B cell (primary cell): ENCODE measurements at regions not wholly inside any gene's neighbourhood (a gene's known extent, or its start where the extent isn't known, plus 50 kb on each side); places are given as distances from the start of the nearest gene placed in this dataset.
"Not testable (repeated sequence)": the region's sequence is repeated elsewhere in the genome, so short reads cannot be mapped to it uniquely, and the experiment has no call there.

Experiments used
- ATAC-seq: fragments of 200-7000 bp; cut with Tn5 transposase; one replicate; pipeline ENCODE4 v1.10.0; 2021; ENCODE audit warnings: low read depth, mild to moderate bottlenecking, moderate number of reproducible peaks, moderate library complexity
- CTCF ChIA-PET: fragments of 350-600 bp; sonication (Branson Sonifier 250); formaldehyde crosslinking; loops from one replicate; lab custom pipeline; 2021; ENCODE audit warnings: antibody characterized with exemption, inconsistent platforms; lab: Charles Lee
- POLR2A ChIA-PET: fragments of 350-600 bp; sonication (Branson Sonifier 250); formaldehyde crosslinking; loops from one replicate; lab custom pipeline; 2021; ENCODE audit warnings: antibody characterized with exemption; lab: Charles Lee
- DNase-seq: peaks from one replicate; pipeline ENCODE4 v3.0.0; 2013
- H2AFZ ChIP-seq: 2 replicates; pipeline ENCODE4 v1.6.1; 2012; ENCODE audit warnings: mild to moderate bottlenecking, low read depth, low read length; ENCODE audit not compliant: insufficient read depth, poor library complexity, severe bottlenecking
- H3K27ac ChIP-seq, 2 donors: 1 replicate in 1 of 2; 2 replicates in 1 of 2; pipeline ENCODE4 v1.5.1; 2012 to 2013; ENCODE audit warnings: low read length in 2 of 2, mild to moderate bottlenecking in 2 of 2, moderate library complexity in 1 of 2
- H3K27me3 ChIP-seq, 4 experiments: fragments of 200-600 bp in 1 of 4; sonication (generic) in 1 of 4; replicated peaks in 1 of 4; 1 replicate in 2 of 4; 2 replicates in 2 of 4; pipeline versions ENCODE4 v1.6.1 to v1.7.0; 2013 to 2016; ENCODE audit warnings: low read length in 3 of 4, mild to moderate bottlenecking in 2 of 4, mixed read lengths in 1 of 4, moderate library complexity in 1 of 4; ENCODE audit not compliant: insufficient read depth in 4 of 4, control insufficient read depth in 3 of 4; ENCODE audit errors: control extremely low read depth in 1 of 4
- H3K36me3 ChIP-seq, 2 experiments: replicated peaks in 1 of 2; 1 replicate in 1 of 2; 2 replicates in 1 of 2; pipeline versions ENCODE4 v1.6.1 to v1.7.1; 2013; ENCODE audit warnings: low read length in 1 of 2; ENCODE audit not compliant: insufficient read depth in 2 of 2, control insufficient read depth in 1 of 2; ENCODE audit errors: control extremely low read depth in 1 of 2, extremely low read depth in 1 of 2
- H3K4me1 ChIP-seq, 2 donors: fragments of 200-600 bp in 1 of 2; sonication (generic) in 1 of 2; 1 replicate in 1 of 2; 2 replicates in 1 of 2; pipeline versions ENCODE4 v1.5.1 to v1.6.1; 2013 to 2017; ENCODE audit warnings: low read length in 2 of 2; ENCODE audit not compliant: control insufficient read depth in 2 of 2, insufficient read depth in 2 of 2
- H3K4me2 ChIP-seq: replicated peaks from 2 replicates; pipeline ENCODE3; 2012; ENCODE audit warnings: mild to moderate bottlenecking, low read depth, low read length; ENCODE audit not compliant: poor library complexity, severe bottlenecking
- H3K4me3 ChIP-seq, 5 experiments: fragments of 200-600 bp in 1 of 5; sonication (generic) in 1 of 5; 1 replicate in 3 of 5; 2 replicates in 2 of 5; pipeline versions ENCODE4 v1.5.1 to v1.7.0; 2011 to 2016; ENCODE audit warnings: low read length in 4 of 5, mild to moderate bottlenecking in 4 of 5, low read depth in 2 of 5, control low read depth in 1 of 5, moderate library complexity in 1 of 5; ENCODE audit not compliant: insufficient read depth in 1 of 5; ENCODE audit errors: control extremely low read depth in 1 of 5, extremely low read depth in 1 of 5
- H3K79me2 ChIP-seq: fragments of 200-600 bp; sonication (generic); one replicate; pipeline ENCODE4 v1.6.0; 2016; ENCODE audit warnings: low read length; ENCODE audit not compliant: control insufficient read depth, insufficient read depth
- H3K9ac ChIP-seq: fragments of 200-600 bp; sonication (generic); 2 replicates; pipeline ENCODE4 v1.6.1; 2017; ENCODE audit warnings: mild to moderate bottlenecking, low read length, moderate library complexity
- H3K9me3 ChIP-seq, 3 donors: one replicate each; pipeline versions ENCODE4 v1.6.1 to v1.7.1; 2013; ENCODE audit warnings: low read length in 2 of 3; ENCODE audit not compliant: control insufficient read depth in 2 of 3, insufficient read depth in 1 of 3; ENCODE audit errors: control extremely low read depth in 1 of 3
- H4K20me1 ChIP-seq: 2 replicates; pipeline ENCODE4 v1.6.0; 2012; ENCODE audit warnings: mild to moderate bottlenecking, low read length; ENCODE audit not compliant: insufficient read depth, control insufficient read depth, poor library complexity, severe bottlenecking
- H3K27ac Mint-ChIP-seq: one replicate; pipeline ENCODE4 v1.8.0; 2021; ENCODE audit warnings: mixed read lengths
- H3K27me3 Mint-ChIP-seq: one replicate; pipeline ENCODE4 v1.8.0; 2021; ENCODE audit warnings: mixed read lengths
- H3K4me1 Mint-ChIP-seq: one replicate; pipeline ENCODE4 v1.8.0; 2021; ENCODE audit warnings: mixed read lengths
- H3K4me3 Mint-ChIP-seq: one replicate; pipeline ENCODE4 v1.8.0; 2021; ENCODE audit warnings: mixed read lengths
- H3K9me3 Mint-ChIP-seq: one replicate; pipeline ENCODE4 v1.8.0; 2022; ENCODE audit warnings: mixed read lengths; ENCODE audit not compliant: insufficient read depth
- WGBS: methylation state at CpG from one replicate; pipeline ENCODE4 v1.1.5; 2013; ENCODE audit warnings: missing lambda C conversion rate; ENCODE audit not compliant: insufficient coverage; 5-methylcytosine and 5-hydroxymethylcytosine counted together
- intact Hi-C: fragments of 100-400 bp; cut with micrococcal nuclease; formaldehyde crosslinking; loops from one replicate; pipeline ENCODE4 v1.10.0; 2022

DNA sequence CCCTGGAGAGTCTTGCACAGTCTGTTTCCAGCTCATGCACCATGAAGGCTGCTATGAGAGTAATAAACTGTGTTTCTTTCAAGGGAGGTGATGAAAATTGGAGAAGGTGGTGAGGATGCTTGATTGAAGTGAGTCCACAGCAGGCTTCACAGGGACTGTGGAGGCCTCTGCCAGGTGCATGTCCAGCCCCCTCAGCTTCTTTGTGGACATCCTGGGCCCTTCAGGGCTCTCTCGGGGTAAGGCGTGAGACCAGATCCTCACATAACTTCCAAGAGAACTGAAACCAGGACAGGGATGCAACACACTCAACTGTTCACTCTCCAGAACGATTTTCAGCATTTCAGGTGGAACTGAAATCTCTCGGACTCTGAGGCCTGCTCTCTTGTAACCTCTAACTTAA, 772.9 kb upstream of the TPTE start:
- H3K27ac ChIP-seq, POLR2A ChIA-PET, H3K27me3 ChIP-seq, H3K4me1 Mint-ChIP-seq, H3K27ac Mint-ChIP-seq, H3K4me2 ChIP-seq, H4K20me1 ChIP-seq, H3K9me3 Mint-ChIP-seq, intact Hi-C loops, H3K27me3 Mint-ChIP-seq, H3K9ac ChIP-seq, H3K4me1 ChIP-seq, DNase-seq, H3K36me3 ChIP-seq, H3K4me3 Mint-ChIP-seq, H2AFZ ChIP-seq, H3K79me2 ChIP-seq, H3K4me3 ChIP-seq, CTCF ChIA-PET, ATAC-seq: not testable (repeated sequence)
- 70% methylated on average over 2 of the region's 4 CpGs for WGBS
- H3K9me3 ChIP-seq, result peaks cover 0 to 58% (median 10%) of the 10 kb centered on the region in 3 donors

DNA sequence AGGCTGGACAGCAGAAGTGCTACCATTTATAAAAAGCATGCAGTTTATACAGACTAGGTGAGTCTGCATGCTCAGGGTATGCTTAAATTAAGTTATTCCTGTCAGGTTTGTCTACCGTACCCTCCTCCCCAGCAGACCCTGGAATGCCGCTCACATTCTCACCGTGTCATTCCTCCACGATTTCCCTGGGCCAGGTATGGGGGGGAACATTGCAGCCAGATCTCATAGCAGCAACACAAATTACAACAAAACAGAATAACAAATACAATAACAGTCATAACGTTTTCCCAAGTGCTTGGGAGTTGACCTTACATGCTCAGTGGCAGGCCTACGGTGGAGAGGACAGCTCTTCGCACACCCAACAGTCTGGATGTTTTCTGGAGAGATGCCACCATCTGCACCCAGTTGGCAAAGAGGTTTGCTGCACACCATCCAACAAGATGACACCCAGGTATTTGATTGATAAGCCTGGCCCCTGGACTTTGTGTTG, 771.6 kb upstream of the TPTE start:
- H3K79me2 ChIP-seq, H3K27me3 ChIP-seq, ATAC-seq, DNase-seq, H3K9me3 Mint-ChIP-seq, H3K4me3 ChIP-seq, intact Hi-C loops, H3K27ac Mint-ChIP-seq, H3K4me3 Mint-ChIP-seq, H2AFZ ChIP-seq, H4K20me1 ChIP-seq, H3K9ac ChIP-seq, H3K27ac ChIP-seq, H3K4me1 ChIP-seq, CTCF ChIA-PET, H3K4me1 Mint-ChIP-seq, H3K27me3 Mint-ChIP-seq, POLR2A ChIA-PET, H3K36me3 ChIP-seq, H3K4me2 ChIP-seq: not testable (repeated sequence)
- peaks cover 1 to 47% (median 13%) of the 10 kb centered on the region in 3 donors for H3K9me3 ChIP-seq
- 78% methylated on average over 7 of the region's 7 CpGs for WGBS
